ELF-1 (cell line): ENCODE measurements at regions not wholly inside any gene's neighbourhood (a gene's known extent, or its start where the extent isn't known, plus 50 kb on each side); places are given as distances from the start of the nearest gene placed in this dataset.
A peak's percentile ranks its signal among the peaks of the same experiment; 100 is the strongest.
"Not testable (repeated sequence)": the region's sequence is repeated elsewhere in the genome, so short reads cannot be mapped to it uniquely, and the experiment has no call there.

Experiments used
- DNase-seq: peaks from one replicate; pipeline ENCODE4 v3.0.0-alpha.2; 2016; ENCODE audit warnings: low read depth, low spot score

GRCh38 chr2:3899536-3900155 lies 196.3 kb downstream of the DCDC2C start:
- no peak for DNase-seq

DNA sequence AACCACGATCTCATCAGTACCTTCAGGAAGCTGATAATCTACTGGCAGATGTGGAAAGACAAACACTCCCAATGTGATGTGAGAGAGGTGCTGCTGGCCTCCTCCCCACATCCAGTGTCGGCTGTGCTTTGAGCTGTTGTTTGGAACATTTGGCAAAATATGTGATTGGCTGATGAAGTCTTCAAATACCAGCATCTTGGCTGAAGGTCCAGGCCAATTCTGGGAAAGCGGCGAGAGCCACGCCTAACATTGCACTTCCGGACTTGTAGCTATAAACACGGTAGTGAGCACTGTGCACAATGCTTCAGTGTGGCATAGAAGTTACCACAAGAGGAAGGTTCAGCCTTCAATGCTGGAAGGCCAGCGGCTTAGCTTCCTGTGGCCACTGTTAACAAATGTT lies 198.8 kb downstream of the DCDC2C start:
- no peak for DNase-seq

GRCh38 chr2:3904061-3904460 lies 200.7 kb downstream of the DCDC2C start:
- DNase-seq, result no peak

DNA sequence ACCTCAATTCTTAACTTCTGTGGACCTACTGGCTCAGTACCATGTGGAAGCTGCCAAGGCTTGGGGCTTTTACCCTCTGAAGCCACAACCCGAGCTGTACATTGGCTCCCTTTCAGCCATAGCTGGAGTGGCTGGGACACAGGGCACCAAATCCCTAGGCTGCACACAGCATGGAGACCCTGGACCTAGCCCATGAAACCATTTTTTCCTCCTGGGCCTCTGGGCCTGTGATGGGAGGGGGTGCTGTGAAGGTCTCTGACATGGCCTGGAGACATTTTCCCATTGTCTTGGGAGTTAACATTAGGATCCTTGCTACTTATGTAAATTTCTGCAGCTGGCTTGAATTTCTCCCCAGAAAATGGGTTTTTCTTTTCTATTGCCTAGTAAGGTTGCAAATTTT lies 205.1 kb downstream of the DCDC2C start:
- DNase-seq, result not testable (repeated sequence)

DNA sequence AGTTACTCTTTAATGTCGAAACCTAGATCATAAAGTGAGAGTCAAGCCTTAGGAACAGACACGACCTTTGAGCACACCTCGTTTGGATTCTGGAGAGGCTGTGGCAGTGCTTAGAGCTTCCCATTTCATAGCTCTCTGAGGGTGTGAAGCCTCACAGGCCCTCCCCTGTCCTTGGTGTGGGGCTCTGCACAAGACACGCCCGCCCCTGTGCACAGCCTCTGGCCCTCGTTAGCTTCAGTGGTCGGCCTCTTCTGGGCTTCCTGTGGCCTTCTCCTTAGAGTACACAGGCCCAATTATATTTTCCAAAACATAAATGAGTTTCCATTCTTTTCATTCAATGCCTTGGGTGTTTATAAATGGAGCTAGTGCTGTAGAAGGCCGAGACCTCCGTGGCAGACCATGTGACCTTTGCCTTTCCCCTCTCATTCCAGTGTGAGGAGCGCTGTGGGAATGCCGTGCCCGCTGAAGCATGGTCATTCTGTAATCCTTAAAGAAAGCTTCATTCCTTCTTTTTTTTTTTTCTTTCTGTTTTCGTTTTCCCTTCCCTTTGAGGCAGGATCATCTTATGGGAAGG lies 208.6 kb downstream of the DCDC2C start:
- DNase-seq, result no peak

GRCh38 chr2:3913166-3913565 lies 209.8 kb downstream of the DCDC2C start:
- no peak for DNase-seq

DNA sequence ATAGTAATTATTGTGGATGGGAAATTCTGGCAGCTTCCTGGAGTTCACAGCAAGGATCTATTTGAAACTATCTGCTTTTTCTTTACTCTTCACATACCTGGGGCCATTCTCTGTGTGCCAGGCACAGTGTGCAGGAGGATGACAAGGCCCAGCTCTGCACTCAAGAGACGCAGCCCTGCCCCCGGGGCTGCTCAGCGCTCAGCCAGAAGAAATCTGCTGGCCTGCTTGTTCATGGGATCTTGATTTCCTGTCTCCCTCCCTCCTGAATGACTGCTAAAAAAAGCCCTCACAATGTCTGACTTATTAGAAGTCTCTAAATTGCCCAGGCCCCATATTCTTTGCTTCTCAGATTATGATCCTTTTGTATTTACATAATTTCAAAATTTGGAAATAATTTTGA lies 210.9 kb downstream of the DCDC2C start:
- DNase-seq, result no peak

DNA sequence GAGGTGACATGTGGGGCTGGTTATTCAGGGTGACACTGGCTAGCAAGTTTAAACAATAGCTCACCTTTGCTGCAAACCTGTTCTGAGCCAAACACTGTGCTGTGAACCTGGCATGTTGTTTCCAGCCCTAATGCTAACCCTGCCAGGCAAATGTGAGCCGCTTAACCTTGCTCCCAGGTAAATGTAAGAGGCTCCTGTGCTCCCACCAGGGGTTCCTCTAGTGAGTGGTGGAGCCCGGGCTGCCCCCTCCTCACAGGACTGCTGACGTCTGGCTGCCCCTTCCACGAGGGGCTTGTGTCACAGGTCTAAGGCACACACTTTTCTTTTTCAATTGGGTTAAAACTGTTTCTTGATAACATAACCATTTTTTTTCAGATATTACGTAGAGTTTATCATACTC lies 223.7 kb downstream of the DCDC2C start:
- DNase-seq, result no peak

DNA sequence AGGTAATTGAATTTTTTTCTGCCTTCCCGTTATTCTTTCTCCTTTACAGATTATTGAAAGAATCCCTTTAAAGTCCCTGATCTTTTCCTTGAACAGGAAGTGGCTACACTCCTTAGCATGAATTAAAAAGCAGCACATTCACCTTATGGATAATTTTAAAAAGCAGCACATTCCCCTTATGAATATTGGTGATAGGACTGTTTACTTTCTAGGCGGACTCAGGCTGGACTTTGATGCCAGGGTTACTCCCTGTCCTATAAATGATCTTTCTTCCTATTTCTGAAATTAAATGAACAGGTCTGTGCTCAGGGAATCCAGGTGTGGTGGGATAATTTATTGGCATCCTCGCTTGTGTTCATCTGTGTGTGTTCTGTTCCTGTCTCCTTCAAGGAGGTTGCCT lies 226.0 kb downstream of the DCDC2C start:
- no peak for DNase-seq

DNA sequence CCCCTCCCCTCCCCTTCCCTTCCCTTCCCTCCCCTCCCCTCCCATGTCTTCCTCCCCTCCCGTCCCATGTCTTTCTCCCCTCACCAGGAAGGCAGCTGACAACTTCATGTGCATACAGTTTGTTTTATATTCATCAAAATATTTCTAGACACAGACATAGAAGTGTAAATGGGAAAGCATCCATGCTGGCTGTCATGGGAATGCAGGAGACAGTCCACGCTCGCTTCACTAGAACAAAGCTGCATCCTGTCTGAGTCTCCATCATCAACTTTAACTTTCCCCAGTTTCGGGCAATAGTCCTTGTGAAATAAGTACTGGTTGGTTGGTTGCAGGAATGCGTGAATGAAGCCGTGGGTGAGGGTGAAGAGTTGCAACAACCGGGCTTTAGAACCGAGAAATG lies 226.9 kb downstream of the DCDC2C start:
- no peak for DNase-seq

DNA sequence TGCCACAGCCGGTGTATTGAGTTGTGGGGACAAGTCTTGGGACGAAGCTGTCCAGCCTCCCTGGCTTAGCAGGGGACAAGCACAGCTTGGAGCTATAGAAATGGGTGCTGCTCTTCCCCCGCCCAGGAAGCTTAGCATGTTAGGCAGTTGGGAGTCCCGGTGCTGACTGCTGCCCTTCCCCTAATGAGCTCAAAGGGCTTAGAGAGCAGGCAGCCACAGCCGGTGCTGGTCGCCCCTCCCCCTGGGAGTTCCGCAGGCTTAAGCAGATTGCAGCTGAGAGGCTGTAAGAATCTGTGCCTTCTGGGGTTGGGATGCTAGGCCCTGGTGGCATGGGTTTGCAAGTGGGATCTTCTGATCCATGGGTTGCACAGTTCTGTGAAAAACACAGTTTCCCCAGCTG lies 237.3 kb downstream of the DCDC2C start:
- no peak for DNase-seq

DNA sequence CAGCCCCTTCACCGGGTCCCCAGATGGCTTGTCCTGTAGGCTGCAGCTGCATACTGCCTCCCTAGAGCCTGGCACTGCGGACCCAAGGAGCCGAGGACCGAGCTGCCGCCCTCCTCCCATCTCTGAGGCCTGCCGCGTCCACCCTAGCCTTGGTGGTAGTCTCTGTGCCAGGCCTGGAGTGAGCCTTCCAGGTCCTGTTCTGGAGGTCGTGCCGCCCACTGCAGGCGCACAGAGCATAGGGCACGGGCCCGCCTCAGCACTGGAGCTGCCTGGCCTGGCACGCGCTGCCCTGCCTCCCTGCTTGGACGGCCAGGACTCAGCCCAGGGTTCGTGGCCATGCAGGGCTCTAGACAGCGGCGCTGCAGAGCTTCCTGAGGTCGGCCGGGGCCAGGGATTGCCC lies 239.5 kb downstream of the DCDC2C start:
- DNase-seq, result no peak

DNA sequence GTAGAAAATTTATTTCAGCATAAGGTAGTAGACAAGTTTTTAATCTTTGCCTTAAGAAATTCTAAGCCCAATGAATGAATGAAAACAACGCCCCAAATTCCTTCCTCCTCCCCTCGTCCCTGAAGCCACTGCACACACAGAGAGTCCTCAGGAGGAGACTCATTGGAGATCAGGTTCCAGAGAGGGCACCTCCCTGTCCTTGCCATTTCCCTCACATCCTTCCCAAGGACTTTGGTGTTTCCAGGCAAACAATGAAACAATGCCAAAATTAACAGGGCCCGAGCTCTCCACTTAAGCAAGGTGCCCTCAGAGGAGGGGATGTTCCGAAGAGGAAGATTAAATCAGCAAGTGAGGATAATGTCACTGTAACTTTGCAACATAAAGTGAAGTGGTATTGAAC lies 240.7 kb downstream of the DCDC2C start:
- no peak for DNase-seq

- DNase-seq, result no peak
Observed at GRCh38 chr2:3944841-3945240, 241.5 kb downstream of the DCDC2C start.

GRCh38 chr2:3948191-3948590 lies 244.8 kb downstream of the DCDC2C start:
- DNase-seq, result no peak

DNA sequence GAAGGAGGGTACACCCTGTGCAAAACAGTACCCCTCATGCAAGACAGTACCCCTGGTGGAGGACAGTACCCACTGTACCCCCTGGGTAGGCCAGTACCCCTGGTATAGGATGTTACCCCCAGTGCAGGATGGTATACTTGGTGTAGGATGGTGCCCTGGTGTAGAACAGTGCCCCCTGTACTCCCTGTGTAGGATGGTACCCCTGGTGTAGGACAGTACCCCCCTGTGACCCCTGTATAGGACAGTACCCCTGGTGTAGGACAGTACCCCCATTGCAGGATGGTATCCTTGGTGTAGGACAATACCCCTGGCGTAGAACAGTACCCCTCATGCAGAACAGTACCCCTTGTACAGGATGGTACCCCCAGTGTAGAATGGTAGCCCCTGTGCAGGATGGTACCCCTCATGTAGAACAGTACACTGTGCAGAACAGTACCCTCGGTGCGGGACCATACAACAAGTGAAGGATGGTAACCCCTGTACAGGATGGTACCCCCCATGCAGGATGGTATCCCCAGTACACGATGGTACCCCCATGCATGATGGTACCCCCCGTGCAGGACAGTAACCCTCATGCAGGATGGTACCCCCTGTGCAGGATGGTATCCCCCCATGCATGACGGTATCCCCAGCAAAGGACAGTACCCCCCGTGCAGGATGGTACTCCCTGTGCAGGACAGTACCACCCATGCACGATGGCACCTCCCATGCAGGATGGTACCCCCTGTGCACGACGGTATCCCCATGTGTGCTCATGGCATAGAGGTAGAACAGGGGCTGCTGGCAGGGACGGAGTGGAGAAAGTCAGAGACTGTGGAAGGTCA lies 248.0 kb downstream of the DCDC2C start:
- no peak for DNase-seq

DNA sequence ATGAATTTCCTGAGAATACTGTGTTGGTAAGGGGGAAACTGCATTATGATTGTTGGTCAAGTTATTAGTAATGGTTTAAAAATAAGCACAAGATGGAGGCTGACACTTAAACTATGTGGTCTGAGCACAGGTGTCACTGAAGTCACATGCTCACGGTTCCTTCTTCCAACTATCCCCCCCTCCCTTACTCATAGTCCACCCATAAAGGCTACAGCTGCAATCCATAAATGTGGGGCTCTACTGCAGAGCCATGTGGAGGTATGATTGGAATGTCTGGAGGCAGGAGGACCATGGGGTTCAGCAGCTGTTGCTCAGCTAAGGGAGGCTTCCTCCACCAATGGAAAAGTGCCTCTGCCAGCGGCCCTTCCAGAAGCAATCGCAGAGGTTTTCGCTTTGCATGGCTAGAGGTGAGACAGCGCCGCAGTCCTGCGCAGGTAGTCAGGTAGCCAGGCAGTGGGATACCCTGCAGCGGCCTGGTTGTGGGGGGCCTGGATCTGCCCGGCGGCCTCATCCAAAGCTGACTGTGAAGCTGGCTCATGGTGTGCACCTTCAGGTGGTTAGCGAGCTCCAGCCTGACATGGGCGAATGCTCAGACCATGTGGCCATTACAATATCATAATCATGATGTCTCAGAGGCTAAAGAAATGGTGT lies 249.6 kb downstream of the DCDC2C start:
- no peak for DNase-seq

DNA sequence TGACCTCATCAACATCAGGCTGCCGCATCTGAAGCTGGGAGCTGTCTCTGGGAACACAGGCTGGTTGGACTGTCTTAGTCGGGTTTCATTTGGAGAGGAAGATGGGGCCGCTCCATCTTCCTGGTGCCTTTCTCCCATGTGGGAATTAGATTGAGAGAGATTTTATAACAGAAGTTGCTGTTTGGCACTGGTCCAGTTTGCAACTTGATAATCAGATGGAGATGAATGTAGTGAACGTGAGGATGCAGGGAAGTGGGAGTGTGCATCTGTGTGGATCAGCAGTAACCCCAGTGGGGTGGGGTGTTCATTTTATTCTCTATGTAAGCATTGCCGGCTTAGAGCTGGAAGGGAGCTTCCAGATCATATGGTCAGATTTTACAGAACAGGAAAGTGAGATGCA lies 250.9 kb downstream of the DCDC2C start:
- DNase-seq, result no peak

GRCh38 chr2:3956406-3956805 lies 253.0 kb downstream of the DCDC2C start:
- DNase-seq, result no peak

DNA sequence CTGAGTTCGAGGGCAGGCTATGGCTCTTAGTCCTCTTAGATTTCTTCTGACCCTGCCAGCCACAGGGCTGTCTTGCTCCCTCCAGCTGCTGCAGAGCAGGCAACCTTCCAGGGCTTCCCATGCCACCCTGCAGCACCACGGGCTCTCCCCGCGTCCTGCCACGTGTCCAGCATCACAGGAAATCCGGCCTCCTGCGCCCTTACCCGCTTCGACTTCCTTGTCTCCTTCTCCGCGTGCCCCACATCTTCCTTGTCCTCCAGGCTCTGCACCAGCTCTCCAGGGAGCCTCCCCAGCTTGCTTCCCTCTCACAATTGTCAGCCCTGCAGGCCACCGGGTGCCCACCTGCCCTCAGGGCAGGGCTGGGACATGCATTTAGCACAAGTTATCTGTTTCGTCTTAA lies 253.5 kb downstream of the DCDC2C start:
- no peak for DNase-seq

DNA sequence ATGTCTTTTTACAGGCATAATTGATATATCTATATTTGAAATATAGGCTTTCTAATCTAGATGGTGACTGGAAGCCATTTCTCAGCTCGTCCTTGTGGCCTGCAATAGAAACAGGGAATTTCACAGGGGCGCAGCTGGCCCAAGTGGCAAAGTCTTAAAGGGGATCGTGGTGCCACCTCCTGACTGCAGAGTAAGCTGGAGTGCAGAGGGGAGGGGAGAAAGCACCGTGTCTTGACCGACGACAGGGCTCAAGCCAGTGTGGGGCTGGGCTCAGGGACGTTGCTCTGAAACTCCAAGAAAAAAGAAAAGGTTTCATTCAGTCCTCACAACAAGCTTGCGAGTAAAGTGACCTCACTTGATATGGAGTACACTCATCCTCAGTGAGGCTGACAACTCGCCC lies 255.1 kb downstream of the DCDC2C start:
- no peak for DNase-seq

DNA sequence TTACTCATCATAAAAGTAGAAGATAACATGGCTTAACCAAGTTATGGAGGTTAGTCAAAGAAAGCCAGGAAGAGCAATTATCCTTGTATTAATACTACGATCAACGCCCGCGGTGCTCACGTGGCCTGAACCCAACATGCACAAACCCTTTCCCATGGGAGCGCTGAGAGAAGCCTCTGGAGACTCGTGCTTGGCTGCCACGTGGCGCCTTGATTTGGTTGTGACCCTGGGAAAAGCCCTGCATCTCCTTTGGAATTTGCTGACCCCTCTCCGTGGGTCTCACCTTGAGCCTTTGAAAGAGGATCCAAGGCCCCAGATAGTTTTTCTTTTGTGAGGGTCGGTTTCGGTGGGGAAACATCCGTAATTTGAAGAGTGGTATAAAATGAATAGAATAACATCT lies 255.6 kb downstream of the DCDC2C start:
- no peak for DNase-seq

DNA sequence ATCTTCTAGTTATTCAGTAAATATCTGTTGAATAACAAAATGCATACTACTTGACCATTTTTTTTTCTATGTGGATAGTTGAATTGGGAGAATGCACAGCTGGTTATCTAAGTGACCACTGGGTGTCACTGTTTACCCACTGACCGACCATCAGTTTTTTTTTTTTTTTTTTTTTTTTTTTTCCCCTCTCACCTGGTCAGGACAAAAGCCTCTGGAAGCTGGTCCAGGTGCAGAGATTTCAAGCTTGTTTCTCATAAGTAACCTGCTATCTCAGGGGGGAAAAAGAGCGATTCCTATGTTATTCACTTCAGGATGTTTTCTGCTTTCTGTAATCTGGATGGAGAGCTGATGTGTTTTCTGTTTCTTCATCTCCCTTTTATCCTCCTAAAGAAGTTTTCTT lies 256.0 kb downstream of the DCDC2C start:
- DNase-seq, result peak; percentile 68
